Epidermal melanocyte (primary cell): ENCODE measurements at regions not wholly inside any gene's neighbourhood (a gene's known extent, or its start where the extent isn't known, plus 50 kb on each side); places are given as distances from the start of the nearest gene placed in this dataset.

Experiments
- DNase-seq: peaks from one replicate; pipeline ENCODE4 v3.0.0; 2011; ENCODE audit warnings: low spot score; ENCODE audit not compliant: insufficient read length

DNA sequence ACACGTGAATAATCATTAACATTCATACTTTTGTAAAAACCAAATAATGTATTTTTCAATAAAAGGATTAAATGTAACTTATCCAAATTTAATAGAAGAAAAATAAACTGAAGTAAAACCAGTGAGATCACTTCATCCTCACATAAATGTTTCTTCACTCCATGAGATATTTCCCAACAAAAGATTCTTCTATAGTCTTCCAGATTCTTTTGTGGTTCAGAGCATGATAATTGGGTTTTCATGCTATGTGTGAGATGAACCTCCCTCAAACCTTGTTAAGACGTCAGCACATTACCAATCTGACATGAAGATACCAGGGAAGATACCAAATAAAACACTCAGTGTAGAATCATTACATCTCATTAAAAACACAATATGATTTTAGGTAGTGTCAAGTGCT lies 62.9 kb upstream of the OXGR1 start:
- no peak for DNase-seq

GRCh38 chr13:97058391-97058790 lies 64.1 kb upstream of the OXGR1 start:
- DNase-seq = no peak

DNA sequence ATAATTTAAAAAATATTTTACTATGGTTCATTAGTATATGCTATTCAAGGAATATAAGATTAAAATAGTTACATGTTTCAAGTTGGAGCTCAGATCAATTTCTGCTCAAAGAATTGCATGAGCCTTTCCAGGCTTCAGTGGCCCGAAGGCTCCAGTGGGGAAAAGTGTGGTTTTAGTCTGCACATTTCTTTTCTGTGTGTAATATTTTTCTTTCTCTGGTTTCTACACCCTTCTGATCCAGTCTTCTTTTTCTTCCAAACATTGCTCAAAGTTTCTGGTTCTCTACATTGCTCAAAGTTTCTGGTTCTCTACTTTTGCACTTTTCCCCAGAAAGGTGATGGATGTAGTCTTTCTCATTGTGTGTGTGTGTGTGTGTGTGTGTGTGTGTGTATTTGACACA lies 64.7 kb upstream of the OXGR1 start:
- DNase-seq = no peak

DNA sequence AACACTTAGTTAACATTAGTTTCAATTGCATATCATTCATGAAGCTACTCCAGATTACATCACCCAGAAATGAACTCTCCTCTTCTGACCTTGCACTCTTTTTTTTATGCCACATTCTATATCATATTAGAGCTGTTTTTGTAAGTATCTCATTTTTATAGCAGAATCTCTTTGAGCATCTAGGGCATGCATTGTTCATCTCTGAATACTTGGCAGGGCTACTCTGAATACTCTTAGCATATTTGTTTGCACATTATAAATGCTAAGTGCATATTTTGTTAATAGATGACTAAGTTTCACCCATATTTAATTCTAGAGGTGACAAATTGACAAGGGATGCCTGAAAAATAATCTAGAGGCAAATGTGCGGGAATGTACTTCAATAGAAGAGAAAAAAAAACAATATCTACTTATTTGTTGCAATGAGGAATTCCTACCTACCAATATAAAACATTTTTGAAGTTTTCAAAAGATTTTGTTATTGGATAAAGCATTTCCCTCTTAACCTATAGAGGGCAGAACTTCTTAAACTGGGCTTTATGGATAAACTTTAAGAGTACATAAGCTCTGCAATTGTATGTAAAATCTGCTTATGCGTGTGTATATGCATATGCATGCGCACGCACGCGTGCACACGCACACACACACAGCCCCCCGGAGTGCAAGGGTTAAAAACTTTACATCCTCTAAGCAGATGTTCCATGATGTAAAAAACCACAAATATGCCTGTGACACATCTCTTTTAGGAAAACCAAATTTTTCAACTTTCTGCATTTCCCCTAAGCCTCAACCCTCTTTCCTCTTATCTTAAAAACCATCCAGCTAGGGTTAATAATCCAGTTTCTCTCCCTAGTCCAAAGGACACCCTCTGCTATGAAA lies 73.0 kb upstream of the OXGR1 start:
- no peak for DNase-seq

- DNase-seq = no peak
These were observed 73.9 kb upstream of the OXGR1 start for GRCh38 chr13:97068151-97068550.

- no peak for DNase-seq
These were observed 75.0 kb upstream of the OXGR1 start for GRCh38 chr13:97069050-97069815.

- DNase-seq = no peak
These were observed 78.0 kb upstream of the OXGR1 start for GRCh38 chr13:97072297-97072696.

DNA sequence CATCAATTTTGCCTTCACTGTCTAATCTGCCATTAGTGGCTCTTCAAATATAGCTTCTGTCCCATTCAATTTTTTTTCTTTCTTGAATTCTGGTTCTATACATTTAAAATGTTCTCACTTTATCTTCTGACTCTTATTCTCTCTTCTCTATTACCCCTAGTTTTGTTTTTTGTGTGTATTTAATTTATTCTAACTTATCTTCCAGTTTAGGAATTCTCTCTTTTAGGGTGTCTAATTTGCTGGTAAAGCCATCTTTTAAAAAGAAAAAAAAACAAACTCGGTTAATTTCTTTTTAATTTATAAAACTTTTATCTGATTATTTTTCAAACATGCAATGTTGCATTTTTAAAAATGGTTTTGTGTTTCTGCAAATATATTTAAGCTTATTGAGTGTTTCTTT lies 80.3 kb upstream of the OXGR1 start:
- no peak for DNase-seq

DNA sequence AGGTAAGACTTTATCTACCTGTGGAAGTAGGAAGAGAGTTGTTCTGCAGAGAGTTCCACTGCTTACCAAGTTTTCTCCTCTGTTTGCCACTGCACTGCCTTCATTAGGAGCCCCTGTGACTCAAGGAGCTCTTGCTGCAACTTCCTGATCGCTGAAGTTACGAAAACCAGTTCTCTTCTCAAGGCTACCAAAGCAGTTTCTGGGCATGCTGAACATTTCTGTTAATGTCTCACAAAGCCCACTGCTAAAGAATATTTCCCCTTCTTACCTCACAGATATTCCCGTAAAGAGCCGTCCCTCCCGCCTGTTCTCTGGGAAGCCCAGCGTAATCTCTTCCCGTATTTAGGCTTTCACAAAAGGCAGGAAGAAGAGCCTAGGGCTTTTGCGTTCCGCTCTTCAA lies 82.6 kb upstream of the OXGR1 start:
- no peak for DNase-seq

DNA sequence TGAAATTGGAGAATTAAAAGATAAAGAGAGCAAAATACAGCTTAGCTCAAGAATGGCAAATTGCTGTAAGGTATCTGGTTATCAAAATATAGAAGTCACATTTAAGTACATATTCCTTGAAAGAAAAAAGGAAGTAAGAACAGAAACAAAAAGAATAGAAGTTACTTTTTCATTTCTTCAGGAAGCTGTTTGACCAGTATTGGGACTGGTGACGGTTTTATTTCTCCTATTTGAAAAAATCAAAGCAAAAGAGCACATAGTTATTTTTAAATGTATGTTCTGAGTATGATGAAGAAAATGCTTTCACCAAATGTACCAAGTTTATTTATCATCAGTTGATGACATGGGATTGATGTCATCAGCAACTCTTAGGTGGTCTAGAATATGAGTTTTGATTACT lies 83.1 kb upstream of the OXGR1 start:
- no peak for DNase-seq

DNA sequence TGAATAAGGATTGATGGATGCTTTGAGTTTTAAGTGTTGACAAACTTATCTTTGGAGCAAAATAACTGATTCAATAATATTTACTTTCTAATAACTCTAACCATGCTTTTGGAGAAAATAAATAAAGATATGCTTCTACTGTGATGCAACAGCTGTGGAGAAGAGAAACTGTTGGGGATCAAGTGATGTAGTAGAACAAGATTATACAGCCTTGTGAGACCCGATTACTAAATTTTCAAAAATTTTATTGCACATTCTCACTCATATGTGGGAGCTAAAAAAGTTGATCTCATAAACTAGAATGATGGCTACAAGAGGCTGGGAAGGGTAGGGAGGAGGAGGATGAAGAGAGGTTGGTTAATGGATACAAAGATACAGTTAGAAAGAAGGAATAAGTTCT lies 85.5 kb upstream of the OXGR1 start:
- DNase-seq = no peak

- DNase-seq = no peak
These were observed 88.4 kb upstream of the OXGR1 start for GRCh38 chr13:97082461-97083207.

- DNase-seq = no peak
These were observed 96.9 kb upstream of the OXGR1 start for GRCh38 chr13:97091196-97091595.

DNA sequence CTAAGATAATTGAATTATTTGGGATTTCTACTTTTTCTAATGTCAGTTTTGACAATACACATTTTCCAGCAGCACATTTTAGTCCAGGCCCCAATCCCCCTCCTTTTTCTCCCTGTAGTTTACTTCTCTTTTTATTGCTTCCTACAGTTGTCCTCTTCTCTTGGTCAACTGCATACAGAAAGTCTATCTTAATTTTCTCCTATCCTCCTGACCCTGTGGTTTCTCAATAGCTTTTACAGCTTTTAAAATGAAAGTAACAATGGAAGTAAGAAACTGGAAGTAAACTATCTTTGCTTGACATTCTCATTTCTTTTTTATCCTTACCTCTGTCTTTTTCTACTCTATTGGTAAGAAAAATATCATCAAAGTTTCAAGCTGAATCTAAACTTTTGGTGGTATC lies 106.5 kb upstream of the OXGR1 start:
- DNase-seq = no peak

GRCh38 chr13:97101912-97102708 lies 107.8 kb upstream of the OXGR1 start:
- no peak for DNase-seq

- DNase-seq = no peak
These were observed 112.0 kb upstream of the OXGR1 start for GRCh38 chr13:97106323-97106722.

DNA sequence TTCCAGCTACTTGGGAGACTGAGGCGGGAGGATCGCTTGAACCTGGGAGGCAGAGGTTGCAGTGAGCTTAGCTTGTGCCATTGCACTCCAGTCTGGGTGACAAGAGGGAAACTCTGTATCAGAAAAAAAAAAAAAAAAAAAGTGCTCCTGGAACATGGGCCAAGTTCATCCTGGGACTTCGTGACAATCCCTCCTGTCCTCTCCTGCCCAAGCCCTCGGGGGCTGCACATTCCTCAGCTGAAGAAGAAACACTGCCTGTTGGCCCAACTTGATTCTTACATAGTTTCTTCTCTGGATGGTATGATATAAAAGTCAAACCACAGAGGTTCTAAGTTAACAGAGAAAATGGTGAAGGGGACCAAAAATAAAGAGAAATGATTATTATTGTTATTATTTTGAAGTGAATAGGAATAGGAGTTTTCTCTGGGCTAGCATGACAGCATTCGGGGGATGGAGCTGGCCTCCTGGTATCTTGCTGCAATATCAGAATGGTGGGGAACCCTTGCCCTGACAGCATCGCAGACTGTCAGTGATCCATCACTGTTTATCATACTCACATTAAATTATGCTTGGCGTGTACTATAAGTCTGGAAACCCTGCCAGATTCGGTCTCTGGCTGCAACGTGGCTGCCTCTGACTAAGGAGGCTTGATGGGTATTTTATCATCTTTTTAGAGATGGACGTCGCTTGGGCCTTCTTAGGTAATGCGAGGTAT lies 113.7 kb upstream of the OXGR1 start:
- no peak for DNase-seq

DNA sequence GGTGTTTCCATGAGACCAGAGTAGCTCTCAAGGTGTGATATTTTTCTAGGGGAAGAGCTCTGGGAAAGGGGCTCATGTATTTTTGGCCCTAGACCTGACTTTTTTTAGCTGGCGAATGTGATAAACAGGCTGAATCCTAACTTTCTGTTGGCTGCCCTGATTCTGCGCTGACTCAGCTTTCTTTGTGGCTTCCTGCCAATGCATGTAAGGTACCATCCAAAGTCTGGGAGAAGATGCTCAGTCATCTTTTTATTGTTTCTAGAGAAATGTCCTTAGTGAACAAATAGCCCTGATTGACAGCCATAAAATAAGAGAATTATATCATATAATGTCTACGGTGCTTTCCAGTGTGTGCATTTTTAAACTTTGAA lies 113.6 kb upstream of the MBNL2 start:
- DNase-seq = no peak

DNA sequence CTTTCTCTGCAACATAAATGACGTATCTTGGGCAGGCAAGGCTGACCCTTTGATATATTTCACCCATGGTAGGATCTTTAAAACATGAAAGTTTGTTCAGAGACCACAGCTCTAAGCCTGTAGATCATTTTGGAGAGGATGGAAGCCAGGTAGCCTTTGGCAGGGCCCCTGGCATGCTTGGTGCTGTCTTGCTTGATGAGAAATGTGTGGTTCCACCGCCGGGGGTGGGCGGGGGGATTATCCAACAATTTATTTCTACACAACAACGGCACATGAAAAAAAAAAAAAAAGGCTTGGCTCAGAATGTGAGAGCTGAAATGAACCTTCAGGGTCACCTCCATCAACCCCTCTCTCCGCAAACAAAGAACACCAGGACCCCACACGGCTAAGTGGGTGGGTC lies 112.9 kb upstream of the MBNL2 start:
- DNase-seq = no peak

DNA sequence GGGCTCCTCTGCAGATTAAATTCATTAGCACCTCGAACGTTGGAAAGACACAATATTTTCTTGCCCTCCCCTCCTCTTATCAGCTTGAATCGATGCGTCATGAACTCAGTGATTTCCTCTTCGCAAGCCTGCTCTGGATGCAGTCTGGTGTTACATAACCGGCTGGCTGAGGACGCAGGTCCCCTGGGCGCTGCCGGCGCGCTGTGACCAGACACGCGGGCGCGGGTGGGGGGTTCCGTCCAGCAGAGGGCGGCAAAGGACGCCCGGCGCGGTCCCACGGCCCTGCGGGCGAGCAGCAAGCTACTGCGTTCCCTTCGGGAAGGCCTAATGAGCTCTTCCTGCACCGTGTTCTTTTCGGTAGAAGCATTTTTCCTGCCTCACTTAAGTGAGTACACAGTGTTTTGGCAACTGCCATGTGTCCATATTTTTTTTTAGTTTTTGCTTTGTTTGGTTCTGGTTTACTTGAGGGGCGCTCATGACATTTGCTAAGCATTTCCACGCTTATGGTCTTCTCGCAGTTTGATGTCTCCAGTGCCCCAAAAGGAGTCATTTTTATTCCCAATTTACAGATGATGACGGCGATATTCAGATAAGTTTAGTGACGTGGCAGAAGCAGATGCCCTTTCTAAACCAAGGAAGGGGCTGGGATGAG lies 112.2 kb upstream of the MBNL2 start:
- peak; percentile 80 for DNase-seq
